ENCODE measurements at regions not wholly inside any gene's neighbourhood (a gene's known extent, or its start where the extent isn't known, plus 50 kb on each side); places are given as distances from the start of the nearest gene placed in this dataset.

DNA sequence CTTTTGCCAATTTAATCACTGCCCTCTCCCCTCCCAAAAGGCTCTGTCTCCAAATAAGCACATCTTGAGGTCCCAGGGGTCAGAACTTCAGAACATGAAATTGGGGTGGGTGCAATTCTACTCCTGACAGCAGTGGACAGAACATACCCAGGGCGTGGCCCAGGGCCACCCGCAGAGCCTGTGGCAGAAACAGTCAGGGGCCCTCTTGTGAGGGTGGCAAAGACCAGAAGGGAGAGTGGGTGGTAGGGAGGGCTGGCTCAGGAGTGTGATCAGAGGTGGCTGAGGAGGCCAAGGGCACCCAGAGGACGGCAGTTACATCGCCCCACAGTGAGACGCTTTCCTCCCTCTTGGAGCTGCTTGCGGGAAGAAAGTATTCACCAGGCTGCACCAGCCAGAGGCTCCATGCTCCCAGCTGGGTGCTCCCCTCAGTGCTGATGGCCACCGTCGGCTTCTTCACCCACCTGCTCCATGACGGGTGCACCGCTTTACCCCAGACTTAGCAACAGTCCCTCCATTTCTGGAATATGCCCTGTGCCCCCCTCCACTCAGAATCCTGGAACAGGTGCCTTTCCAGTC is 1388.0 kb downstream of the BRD1 start:
- TF ChIP-seq MYC (IDR thresholded peaks at IDR 0.05; ENCODE audit: low read depth, low read length): no peak
- TF ChIP-seq POLR2A (IDR thresholded peaks at IDR 0.05; ENCODE audit: extremely low read depth, insufficient read length): no peak
- no peak overlapping the region for H3K4me3 ChIP-seq (ENCODE audit: low read depth, low read length)
- DNase-seq (ENCODE audit: low read depth): no peak

DNA sequence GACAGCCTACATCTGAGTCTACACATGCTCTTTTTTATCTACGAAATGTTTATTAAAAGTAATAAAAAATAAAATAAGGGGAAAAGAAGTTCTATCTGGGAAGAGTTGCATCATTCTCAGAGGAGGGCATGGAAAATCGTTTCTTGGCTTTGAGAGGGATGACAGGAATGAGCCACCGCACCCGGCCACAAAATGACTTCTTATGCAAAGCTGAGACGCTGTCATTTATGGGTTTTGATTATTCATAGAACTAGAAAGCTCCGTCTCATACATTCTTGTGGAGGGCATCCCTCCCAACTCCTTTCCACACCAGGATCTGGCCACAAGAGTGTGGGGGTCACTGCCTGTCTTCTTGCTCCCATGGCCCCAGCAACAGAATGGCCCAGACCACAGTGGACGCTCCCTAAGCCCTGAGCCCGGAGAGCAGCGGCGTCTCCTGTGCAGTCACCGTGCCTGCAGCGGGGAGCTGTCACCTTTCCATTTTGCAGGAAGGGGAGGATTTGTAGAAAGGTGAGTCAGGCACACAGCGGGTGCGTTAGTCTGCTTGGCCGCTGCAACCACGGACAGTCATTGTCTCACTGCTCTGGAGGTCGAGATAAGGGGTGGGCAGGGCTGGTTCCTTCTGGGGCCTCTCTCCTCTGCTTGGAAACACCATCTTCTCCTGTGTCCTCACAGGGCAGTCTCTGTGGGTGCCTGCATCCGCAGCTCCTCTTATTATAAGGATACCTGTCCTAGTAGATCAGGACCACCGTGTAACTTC is 1388.7 kb downstream of the BRD1 start:
- H3K4me3 ChIP-seq (ENCODE audit: low read depth, low read length): no peak overlapping the region
- DNase-seq (ENCODE audit: low read depth): no peak
- TF ChIP-seq, protein P1, sequence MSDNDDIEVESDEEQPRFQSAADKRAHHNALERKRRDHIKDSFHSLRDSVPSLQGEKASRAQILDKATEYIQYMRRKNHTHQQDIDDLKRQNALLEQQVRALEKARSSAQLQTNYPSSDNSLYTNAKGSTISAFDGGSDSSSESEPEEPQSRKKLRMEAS (IDR thresholded peaks at IDR 0.05; ENCODE audit: low read depth, low read length): no peak
- TF ChIP-seq POLR2A (IDR thresholded peaks at IDR 0.05; ENCODE audit: extremely low read depth, insufficient read length) (no peak), MYC (IDR thresholded peaks at IDR 0.05; ENCODE audit: low read depth, low read length) (no peak)
- TF ChIP-seq, protein P2, sequence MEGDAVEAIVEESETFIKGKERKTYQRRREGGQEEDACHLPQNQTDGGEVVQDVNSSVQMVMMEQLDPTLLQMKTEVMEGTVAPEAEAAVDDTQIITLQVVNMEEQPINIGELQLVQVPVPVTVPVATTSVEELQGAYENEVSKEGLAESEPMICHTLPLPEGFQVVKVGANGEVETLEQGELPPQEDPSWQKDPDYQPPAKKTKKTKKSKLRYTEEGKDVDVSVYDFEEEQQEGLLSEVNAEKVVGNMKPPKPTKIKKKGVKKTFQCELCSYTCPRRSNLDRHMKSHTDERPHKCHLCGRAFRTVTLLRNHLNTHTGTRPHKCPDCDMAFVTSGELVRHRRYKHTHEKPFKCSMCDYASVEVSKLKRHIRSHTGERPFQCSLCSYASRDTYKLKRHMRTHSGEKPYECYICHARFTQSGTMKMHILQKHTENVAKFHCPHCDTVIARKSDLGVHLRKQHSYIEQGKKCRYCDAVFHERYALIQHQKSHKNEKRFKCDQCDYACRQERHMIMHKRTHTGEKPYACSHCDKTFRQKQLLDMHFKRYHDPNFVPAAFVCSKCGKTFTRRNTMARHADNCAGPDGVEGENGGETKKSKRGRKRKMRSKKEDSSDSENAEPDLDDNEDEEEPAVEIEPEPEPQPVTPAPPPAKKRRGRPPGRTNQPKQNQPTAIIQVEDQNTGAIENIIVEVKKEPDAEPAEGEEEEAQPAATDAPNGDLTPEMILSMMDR (IDR thresholded peaks at IDR 0.05; ENCODE audit: low read depth, low read length): no peak

DNA sequence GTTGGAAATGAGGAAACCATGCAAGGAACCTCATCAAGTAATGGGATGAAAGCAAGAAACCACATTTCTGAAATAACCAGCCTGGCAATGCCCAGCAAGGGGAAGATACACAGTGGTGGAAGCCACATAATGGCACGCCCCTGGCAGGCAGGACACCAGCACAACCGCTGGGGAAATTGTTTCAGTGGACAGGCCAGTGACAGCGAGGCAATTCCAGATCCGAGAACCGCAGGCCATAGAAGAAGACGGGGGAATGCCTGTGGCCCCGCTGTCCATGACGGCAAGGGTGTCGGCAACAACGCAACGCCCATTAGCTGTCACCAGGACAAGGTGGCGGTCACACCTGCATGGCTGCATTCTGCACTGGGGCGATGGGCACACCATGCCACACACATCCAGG is 1389.6 kb downstream of the BRD1 start:
- DNase-seq (ENCODE audit: low read depth): no peak
- TF ChIP-seq, protein P1 (IDR thresholded peaks at IDR 0.05; ENCODE audit: low read depth, low read length): no peak
- TF ChIP-seq POLR2A (IDR thresholded peaks at IDR 0.05; ENCODE audit: extremely low read depth, insufficient read length): no peak
- TF ChIP-seq, protein P2 (IDR thresholded peaks at IDR 0.05; ENCODE audit: low read depth, low read length): no peak
- TF ChIP-seq MYC (IDR thresholded peaks at IDR 0.05; ENCODE audit: low read depth, low read length): no peak
- H3K4me3 ChIP-seq (ENCODE audit: low read depth, low read length): no peak overlapping the region

DNA sequence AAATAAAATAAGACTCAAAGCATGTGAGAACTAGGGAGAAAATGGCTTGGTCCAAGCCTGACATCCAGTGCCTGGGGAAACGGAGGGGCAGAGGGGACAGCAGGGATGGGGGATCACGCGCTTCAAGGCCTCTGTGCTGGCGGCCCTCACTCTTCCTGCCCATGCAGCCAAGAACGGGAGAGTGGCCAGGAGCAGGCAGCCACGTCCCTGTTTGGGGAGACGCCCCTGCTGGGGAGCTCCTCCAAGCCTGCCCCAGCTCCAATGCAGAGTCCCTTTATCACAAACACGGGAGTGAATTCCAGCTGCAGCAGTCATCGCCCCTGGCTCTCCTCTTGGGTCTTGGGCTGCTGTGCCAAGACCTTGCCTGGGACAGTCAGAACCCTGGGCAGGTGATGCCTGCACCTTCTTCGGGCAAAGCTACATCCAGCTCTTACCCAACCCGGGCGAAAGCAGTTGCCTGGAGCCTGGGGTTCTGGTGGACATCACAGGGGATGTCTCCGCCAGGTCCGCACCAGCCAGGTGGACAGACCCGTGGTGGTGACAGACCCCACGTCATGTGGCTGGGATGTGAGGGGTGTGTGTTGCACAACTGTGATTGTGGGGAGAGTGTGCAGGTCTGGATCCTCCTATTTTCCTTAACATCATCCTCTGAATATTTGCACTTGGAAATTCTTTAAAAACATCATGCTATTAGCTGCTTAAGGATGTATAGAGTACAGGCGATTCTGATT is 1391.3 kb downstream of the BRD1 start:
- no peak overlapping the region for H3K4me3 ChIP-seq (ENCODE audit: low read depth, low read length)
- no peak for TF ChIP-seq MYC (IDR thresholded peaks at IDR 0.05; ENCODE audit: low read depth, low read length)
- TF ChIP-seq, protein P2 (IDR thresholded peaks at IDR 0.05; ENCODE audit: low read depth, low read length): no peak
- TF ChIP-seq, protein P1 (IDR thresholded peaks at IDR 0.05; ENCODE audit: low read depth, low read length): no peak
- TF ChIP-seq POLR2A (IDR thresholded peaks at IDR 0.05; ENCODE audit: extremely low read depth, insufficient read length): no peak
- no peak for DNase-seq (ENCODE audit: low read depth)

DNA sequence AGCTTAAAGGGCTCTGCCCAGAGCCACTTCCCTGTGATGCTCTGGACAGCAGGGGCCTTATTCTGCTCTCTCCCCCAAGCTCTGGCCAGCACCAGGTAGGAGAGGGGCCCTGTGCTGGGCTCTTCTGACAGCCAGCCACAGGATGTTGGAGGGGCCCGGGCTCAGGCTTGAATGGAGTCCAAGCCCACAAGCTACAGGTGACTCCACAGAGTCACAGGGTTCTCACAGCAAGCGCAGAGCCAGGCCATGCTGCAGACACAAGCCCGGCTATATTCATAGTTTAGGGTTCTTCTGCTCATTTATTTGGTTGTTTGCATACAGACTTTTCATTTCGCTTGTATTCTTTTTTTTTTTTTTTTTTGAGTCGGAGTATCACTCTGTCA is 1392.8 kb downstream of the BRD1 start:
- H3K4me3 ChIP-seq (ENCODE audit: low read depth, low read length): no peak overlapping the region
- no peak for TF ChIP-seq POLR2A (IDR thresholded peaks at IDR 0.05; ENCODE audit: extremely low read depth, insufficient read length)
- TF ChIP-seq, protein P1 (IDR thresholded peaks at IDR 0.05; ENCODE audit: low read depth, low read length): no peak
- no peak for DNase-seq (ENCODE audit: low read depth)

DNA sequence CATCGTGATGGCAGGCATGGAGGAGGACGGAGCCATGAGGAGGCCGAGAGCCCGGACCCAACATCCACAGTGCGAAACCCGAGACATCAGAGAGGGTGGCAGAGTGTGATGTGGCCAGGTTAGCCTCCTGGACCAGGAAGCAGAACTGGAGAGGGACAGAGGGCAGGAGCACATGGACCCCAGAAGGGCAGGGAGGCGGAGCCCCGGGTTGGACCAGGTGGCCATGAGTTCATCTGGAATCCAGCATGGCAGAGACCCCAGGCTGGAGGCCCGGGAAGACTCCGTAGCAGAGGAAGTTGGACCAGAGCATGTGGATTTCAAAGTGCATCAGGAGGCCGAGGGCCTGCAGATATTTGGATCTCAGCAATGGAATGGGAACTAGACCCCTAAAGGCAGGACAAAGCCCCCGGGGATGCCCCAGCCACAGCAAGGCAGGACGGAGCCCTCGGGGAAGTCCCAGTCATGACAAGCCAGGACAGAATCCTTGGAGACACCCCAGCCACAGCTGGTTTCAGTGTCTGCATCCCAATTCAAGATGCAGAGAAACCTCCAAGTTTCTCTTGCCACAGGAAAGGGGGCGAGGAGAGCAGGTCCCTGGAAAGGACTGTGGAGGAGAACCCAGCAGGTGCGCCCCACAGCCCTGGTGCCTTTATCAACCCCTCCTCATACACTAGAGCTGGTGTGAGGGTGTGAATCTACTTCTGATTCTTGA is 1393.4 kb downstream of the BRD1 start:
- TF ChIP-seq, protein P2 (IDR thresholded peaks at IDR 0.05; ENCODE audit: low read depth, low read length): no peak
- TF ChIP-seq, protein P1 (IDR thresholded peaks at IDR 0.05; ENCODE audit: low read depth, low read length): no peak
- TF ChIP-seq POLR2A (IDR thresholded peaks at IDR 0.05; ENCODE audit: extremely low read depth, insufficient read length) (no peak), MYC (IDR thresholded peaks at IDR 0.05; ENCODE audit: low read depth, low read length) (no peak)
- no peak for DNase-seq (ENCODE audit: low read depth)
- no peak overlapping the region for H3K4me3 ChIP-seq (ENCODE audit: low read depth, low read length)

Data from NB4 (cell line).